GM19463 (cell line): ENCODE measurements at regions not wholly inside any gene's neighbourhood (a gene's known extent, or its start where the extent isn't known, plus 50 kb on each side); places are given as distances from the start of the nearest gene placed in this dataset.

Experiments
- ATAC-seq: cut with Tn5 transposase; IDR thresholded peaks from one replicate; pipeline ENCODE4 v1.9.1; 2021; ENCODE audit warnings: mild to moderate bottlenecking, moderate library complexity; ENCODE audit not compliant: unreplicated experiment

DNA sequence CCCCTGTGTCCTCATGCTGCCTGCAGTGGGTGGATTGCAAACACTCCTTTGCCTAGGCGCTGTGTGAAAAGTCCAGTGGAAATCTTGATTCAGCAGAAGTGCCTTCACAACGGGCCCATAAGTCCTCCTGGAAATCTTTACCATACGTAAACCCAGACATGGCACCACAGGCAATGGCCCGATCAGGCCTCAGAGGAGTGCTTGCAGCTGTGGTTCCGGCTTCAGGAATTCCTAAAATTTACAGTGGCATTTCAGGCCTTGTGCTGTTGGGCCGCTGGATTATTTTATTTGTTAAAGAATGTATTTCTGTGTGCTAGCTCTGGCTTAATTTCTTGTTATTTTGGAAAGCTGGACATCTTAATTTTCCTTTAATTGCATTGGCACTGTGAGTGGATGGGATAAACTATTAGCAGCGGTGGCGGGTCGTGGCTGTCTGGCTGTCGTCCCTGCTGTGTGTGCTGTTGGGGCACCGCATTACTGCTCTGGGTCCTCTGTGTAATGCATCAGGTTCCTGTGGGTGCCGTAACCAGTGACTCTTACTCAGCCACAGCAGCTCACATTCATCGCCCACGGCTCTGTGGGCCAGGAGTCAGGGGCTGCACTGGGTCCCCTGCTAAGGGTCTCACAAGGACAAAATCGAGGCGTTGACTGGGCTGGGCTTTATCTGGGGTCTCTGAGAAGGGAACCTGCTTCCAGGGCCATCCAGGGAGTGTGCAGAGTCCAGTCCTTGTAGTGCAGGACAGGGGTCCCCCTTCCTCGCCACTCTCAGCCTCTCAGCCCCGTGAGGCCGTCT lies 73.1 kb downstream of the RTP5 start:
- ATAC-seq: no peak

DNA sequence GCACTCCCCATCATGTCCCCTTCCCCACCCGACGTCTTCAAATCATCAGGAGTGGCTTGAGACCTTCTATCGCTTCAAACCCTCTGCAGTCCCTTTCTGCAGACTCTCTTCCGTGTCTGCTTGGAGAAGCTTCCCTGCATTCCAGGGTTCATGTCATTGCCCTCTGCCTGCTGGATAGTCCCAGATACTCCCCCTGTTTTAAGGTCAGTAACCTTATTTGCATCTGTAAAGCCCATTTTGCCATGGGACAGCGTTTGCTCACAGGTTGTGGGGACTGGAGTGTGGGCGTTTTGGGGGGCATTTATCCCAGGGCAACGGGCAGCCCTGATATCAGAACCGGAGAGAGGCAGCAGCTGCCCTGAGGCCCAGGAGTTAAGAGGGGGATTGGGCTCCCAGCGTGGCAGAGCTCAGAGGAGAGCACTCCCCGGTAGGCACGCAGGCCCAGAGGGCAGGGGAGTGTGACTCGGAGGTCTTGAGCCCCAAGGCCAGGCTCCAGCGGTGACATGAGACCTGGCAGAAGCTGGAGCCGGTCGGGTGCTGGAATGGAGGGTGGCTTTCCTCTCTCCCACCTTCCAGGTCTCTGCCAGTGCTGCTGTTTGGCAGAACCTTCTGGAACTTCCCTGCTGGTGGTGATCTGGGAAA lies 73.8 kb downstream of the RTP5 start:
- no peak for ATAC-seq

DNA sequence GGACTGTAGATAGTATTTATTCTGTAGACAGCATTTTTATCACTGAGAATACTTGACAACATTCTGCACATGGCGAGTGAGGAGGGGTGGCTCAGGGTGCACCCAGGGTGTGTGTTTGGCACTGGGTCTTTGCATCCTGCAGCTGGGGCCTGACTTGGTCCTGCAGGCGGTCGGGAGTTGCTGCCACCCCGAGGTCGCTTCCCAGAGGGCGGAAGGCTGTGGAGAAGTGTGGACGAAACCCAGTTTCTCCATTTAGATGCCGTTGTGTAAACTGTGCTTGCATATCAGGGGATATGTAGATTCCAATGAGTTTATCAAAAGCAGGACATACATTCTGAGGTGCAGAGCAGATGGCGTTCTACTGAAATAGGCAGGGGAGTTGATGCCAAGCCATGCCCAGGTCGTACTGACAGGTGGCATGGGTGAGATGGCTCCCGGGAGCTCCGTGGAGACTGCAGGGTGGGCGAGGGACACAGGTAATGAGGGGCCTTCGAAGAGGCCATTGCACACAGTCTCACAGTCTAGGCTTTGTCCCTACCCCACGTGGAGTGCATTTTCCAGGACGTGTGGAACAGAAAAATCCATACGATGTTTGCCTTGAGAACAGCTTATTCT lies 74.5 kb downstream of the RTP5 start:
- ATAC-seq: no peak

DNA sequence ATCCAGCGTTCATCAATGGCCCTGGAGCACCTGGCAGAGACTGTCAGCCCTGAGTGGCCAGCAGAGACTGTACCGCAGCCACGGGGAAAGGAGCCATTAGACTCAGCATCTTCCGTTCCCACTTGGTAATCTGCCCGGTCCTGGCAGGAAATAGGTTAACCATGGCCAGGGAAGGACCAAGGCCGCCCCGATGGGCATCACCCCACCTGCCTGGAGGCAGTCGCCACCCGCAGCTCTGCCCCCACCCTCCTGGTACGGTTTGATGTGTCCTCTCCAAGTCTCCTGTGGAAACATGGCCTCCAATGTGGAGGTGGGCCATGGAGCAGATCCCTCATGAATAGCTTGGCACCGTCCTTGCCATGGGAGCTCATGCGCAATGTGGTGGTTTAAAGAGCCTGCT lies 75.3 kb downstream of the RTP5 start:
- ATAC-seq: no peak

DNA sequence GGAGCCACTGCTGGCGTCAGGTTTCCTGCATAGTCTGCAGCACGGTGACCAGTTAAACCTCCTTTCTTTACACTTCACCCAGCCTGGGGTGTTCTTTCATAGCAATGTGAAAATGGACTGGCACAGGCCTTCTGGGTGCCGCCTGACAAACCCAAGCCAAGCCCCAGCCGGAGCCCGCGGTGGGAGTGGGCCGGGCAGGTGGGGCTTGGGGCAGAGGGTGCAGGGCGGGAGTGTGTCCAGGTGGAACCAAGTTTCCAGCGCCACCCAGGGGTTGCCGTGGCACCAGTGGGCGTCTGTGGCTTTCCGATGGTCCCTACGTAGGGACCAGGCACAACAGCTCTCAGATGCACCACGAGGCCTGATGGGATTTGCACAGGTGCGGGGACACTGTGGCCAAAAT lies 75.8 kb downstream of the RTP5 start:
- no peak for ATAC-seq

DNA sequence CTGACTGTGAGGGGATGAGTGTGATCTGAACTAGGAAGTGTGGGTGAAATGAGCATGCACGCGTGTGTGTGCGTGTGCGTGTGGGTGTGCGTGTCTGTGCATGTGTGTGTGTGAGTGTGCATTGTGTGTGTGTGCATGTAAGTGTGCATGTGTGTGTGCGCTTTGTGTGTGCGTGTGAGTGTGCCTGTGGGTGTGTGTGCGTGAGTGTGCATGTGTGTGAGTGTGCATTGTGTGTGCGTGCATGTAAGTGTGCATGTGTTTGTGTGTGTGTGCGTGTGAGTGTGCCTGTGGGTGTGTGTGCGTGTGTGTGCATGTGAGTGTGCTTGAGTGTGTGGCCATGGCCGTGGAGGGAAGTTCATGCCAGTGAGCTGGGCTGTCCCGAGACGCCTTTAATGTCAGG lies 76.3 kb downstream of the RTP5 start:
- ATAC-seq: no peak

DNA sequence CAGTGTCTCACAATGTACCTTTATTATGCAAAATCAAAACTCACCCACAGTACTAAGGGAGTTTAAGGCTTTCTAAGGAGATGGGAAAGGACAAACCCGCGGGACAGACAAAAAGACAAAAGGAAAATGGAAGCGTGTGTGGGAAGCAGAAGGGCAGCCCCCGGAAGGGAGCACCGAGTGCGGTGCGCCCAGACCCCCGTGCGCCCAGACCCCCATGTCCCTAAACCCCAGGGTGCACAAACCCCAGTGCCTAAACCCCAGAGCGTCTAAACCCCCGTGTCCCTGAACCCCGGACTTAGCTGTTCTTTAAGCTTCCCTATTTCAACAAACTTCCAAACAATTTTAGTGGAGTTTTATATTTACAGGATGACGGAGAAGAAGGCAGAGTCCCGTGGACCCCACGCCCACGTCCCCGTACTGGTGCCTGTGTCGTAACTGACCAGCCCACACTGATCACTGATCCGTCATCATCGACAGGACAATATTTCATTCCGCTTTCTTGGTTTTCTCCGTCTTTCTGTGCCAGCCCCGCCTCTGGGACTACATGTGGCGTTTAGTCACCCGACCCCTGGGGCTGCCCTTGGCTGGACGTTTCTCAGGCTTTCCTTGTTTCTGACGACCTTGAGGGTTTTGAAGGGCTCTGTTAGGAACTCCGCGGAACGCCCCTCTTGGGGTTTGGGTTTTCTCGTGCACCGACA lies 76.9 kb downstream of the RTP5 start:
- ATAC-seq: no peak

DNA sequence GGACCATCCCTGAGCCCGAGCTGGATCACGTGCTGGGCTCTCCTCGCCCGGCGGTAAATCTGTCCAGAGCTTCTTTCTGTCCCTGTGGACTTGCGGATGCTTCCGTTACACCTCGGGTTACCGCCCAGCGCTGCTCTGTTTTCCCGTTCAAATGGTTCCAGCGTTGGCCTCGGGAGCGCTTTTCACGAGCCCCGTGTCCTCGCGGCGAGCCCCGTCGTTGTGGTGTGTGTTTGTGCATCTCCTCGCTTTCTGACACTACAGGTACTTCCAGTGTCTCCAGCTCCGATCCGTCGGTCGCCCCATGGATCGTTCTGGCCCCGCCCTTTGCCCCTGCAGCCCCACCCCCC lies 77.4 kb downstream of the RTP5 start:
- no peak for ATAC-seq

DNA sequence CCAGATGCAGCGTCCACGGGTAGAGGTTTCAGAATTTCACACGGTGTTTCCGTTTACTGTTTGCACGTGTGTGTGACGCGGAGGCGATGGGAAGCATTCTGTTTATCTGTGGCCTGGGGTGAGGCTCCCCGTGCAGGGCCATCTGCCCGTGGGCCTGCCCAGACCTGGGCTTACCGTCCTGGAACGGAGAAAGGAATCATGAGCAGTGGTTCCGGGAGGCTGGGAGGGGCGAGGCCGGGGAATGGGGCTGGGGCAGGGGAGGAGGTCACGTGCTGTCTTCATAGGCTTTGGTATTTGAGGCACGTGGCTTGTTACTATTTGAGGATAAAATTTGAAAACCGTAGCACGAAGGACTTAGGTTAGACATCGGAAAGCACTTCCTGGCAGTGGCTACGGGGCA lies 77.9 kb downstream of the RTP5 start:
- ATAC-seq: no peak

DNA sequence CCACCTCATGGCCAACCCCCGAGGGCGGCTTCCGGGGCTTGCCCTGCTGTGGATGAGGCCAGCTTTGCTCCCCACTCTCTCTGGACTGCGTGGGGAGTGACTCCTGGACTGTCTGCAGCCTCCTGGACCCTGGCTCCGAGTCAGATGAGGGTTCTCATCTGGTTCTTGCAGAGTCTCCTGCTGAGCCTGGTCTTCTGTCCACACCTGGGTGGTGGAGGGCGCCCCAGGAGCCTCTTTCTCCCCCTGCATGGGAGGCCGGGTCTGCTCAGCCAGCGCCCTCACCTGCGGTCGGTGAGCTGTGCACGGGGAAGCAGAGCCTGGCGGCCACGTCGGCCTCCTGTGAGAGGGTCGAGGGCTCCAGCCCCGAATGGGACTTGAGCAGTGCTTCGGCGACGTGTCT lies 78.3 kb downstream of the RTP5 start:
- no peak for ATAC-seq

DNA sequence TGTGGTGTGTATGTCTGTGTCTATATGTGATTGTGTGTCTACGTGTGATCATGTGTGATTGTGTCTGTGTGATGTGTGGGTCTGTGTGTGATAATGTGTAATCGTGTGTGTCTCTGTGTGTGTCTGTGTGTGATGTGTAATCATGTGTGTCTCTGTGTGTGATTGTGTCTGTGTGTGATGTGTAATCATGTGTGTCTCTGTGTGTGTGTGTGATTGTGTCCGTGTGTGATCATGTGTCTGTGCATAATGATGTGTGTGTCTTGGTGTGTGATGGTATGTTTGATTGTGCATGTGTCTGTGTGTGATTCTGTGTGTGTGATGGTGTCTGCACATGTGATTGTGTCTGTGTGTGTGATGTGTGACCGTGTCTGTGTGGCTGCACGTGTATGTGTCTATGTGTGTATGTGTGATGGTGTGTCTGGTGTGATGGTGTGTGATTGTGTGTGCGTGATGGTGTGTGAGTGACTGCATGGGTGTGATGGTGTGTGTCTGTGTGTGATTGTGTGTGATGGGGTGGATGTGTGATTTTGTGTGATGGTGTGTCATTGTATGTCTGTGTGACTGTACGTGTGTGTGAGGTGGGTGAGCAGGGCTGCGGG lies 78.9 kb downstream of the RTP5 start:
- no peak for ATAC-seq

DNA sequence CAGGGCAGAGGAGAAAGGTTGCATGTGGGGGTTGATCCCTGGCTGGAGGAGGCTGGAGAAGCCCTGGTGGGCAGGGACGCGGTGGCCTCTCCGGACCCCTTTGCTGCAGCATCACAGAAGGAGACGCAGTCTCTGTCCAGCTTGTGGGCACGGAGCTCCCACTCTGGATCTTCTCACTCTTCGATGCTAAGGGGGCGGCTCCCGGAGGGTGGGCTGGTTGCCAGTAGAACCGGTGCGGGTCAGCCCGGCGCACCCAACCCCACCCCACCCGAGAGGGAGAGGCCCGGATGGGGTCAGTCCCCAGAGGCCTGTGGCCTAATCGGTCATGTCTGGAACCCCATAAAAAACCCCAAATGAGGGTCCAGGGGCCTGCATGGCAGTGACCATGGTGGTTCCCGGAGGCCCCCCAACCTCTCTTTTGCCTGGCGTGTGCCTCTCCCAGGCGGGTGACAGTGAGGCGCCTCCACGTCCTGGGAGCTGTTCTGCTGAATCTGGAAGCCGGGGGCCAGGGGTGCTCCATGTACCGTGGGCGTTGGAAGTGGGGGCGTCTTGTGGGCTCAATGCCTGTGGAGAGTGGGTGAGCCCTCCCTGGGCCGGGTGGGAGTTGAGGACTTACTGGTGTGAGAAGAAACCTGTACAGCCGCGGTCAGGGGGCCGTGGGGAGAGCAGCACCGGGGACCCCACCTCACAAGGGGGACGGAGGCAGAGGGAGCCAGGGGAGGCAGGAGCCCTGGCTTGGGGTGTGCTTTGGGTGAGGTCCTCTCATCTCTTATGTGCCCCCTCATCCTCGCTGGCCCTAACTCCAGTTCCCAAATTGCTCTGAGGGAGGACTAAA lies 79.6 kb downstream of the RTP5 start:
- no peak for ATAC-seq

DNA sequence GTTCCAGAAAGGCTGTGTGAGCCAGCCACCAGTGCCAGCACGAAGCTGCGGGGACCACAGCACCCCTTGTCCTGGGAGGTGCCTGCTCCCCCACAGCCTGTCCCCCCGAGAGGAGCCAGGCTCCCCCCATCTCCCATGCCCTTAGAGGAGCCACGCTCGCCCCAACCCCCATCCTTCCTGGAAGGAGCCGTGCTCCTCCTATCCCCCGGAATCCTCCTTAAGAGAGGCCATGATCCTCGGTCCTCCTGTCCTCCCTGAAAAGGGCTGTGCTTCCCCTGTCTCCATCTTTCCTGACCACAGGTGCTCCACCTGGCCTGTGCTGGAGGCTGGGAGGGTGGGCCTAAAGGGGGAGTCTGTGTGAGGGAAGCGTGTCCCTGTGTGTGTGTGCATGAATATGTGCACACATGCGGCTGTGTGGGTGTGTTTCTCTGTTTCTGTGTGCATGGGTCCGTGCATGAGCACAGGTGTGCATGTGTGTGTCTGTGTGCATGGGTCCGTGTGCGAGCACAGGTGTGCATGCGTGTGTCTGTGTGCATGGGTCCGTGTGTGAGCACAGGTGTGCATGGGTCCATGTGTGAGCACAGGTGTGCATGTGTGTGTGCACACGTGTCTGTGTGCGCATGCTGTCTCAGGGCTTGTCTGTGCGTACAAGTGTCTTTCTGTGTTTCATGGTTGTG lies 80.3 kb downstream of the RTP5 start:
- no peak for ATAC-seq

DNA sequence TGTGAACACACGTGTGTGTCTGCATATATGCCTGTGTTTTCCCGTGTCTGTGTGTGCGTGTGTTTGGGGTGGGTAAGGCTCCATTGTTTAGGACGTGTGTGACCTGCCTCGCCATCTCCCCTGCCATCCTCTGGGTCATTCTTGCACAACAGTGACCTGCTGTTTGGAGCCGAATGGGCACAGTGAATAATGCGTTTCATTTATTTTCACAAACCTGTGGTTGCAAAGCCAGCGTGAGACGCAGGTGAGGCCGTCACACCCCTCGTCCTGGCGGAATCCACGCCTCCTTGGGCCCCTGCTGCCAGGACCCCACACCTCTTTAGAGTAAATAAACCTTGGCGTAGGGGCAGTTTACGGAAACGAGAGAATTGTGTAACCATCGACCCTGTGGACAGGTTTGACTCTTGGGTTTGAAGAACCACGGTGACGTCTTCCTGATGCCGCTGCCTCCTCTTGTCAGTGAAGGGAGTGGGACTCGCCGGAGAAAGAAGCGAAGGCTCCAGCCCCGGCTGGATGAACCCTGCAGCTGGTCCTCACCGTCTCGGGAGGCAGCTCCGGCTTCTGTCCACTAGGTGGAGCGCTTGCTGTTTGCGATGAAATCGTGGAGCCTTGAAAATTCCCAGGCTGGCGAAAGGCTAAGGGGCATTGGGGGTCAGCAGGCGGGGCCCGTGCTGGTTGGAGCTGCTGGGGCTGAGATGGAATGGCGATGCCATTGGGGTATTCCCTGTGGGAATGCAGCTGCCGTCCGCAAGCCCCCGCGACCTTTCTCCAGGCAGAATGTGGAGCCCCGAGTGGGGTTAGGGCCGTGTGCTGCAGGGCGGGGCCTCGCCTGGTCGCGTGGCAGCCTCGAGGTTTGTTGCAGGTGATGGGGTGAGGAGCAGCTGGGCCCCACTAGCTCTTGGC lies 81.1 kb downstream of the RTP5 start:
- ATAC-seq: no peak

DNA sequence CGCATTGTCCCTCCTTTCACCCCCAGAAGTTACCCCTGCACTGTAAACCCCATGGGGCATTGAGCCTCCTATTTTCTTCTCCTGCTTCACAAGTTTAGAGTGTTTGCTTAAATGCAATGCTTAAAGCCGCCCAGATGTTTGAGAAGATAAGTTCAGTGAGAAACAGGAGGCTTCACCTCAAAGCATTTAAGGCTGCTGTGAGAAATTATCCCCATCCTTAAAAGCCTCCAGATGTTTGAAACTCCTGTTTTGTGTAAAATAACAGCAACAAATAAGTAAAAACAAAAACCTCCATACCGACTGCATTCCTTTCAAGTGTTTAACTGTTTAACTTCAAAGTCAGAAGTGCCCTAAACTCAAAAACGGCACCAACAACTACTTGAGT lies 81.8 kb downstream of the RTP5 start:
- ATAC-seq: no peak

DNA sequence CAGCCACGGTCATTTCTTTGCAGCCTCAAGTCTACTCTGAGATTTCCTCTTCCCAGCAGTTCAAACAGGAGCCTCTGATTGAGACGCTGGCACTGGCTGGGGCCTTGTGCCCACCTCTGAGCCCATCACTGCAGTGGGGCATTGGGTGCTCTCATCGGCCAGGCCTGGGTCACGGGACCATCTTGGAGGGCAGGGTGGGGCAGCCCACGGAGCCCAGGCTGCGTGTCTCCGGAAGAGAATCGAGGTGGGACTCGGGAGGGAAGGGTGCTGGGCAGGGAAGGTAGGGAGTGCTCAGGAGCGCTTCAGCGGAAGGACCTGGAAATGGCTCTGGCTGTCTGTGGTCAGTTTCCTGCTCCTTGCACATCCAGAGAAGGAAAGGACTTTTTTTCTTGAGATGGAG lies 82.4 kb downstream of the RTP5 start:
- no peak for ATAC-seq

DNA sequence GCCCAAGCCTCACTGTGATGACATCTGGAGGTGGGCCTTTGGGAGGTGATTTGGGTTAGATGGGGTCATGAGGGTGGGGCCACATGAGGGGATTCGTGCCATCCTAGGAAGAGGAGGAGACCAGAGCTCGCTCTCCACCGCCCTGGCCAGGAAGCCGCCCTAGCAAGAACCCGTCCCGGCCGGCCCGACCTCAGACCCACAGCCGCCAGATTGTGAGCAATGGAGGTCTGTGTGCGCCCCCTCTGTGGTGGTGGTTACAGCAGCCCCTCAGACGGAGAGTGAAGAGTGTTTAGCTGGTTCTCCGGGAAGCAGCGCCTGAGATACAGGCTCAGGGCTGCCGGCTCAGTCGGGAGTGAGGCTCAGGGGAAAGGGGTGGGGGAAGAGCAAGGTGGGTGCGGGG lies 83.3 kb downstream of the RTP5 start:
- ATAC-seq: no peak

DNA sequence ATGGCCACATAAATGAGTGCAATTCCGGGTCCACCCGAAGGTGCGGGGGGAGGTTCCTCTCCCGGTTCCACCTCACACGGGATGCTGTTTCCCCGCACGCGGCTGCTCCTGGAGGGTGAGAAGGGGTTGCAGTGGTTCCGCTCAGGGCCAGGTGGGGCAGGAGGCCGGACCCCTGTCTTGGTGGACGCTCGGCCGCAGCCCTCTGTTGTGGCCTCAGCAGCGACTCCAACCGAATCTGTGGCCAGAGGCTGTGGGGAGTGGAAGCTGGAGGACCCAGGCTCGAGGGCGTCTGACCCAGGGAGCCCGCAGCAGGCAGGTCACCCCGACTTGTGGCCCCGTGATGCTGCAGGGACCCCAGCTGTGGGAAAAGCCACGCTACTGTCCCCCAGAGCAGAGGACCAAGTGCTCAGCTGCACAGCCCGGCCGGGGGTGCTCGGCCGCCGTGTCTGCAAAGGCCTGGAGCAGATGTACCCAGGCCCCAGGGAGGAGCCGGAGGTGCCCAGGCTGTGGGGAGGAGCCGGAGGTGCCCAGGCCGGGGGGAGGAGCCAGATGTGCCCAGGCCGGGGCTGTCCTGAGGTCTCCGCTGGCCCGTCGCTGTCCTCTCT lies 83.9 kb downstream of the RTP5 start:
- no peak for ATAC-seq
